OCI-M1 (cell line): ENCODE measurements at regions not wholly inside any gene's neighbourhood (a gene's known extent, or its start where the extent isn't known, plus 50 kb on each side); places are given as distances from the start of the nearest gene placed in this dataset.

ENCODE experiments used
- DNase-seq: peaks from one replicate; lab custom pipeline; 2025; lab: John Stamatoyannopoulos, UW

GRCh38 chr20:20824924-20825584 lies 112.6 kb upstream of the RALGAPA2 start:
- DNase-seq = peak; percentile 69

- DNase-seq = no peak
These were observed 111.0 kb upstream of the RALGAPA2 start for GRCh38 chr20:20823476-20823881.

- DNase-seq = no peak
These were observed 109.2 kb upstream of the RALGAPA2 start for GRCh38 chr20:20821484-20822260.

- peak; percentile 12 for DNase-seq
These were observed 108.5 kb upstream of the RALGAPA2 start for GRCh38 chr20:20820785-20821483.

GRCh38 chr20:20820104-20820503 lies 107.7 kb upstream of the RALGAPA2 start:
- peak; percentile 11 for DNase-seq

- no peak for DNase-seq
These were observed 104.7 kb upstream of the RALGAPA2 start for GRCh38 chr20:20816969-20817755.

GRCh38 chr20:20815711-20816455 lies 103.4 kb upstream of the RALGAPA2 start:
- no peak for DNase-seq

- DNase-seq = peak; percentile 5
These were observed 102.2 kb upstream of the RALGAPA2 start for GRCh38 chr20:20814685-20815084.

- no peak for DNase-seq
These were observed 99.7 kb upstream of the RALGAPA2 start for GRCh38 chr20:20812136-20812535.

GRCh38 chr20:20808016-20808415 lies 95.6 kb upstream of the RALGAPA2 start:
- DNase-seq = peak; percentile 47

- no peak for DNase-seq
These were observed 94.0 kb upstream of the RALGAPA2 start for GRCh38 chr20:20806121-20807095.

GRCh38 chr20:20803011-20803410 lies 90.6 kb upstream of the RALGAPA2 start:
- DNase-seq = no peak

- DNase-seq = no peak
These were observed 89.9 kb upstream of the RALGAPA2 start for GRCh38 chr20:20802328-20802727.

GRCh38 chr20:20799716-20800312 lies 87.4 kb upstream of the RALGAPA2 start:
- no peak for DNase-seq

- no peak for DNase-seq
These were observed 85.3 kb upstream of the RALGAPA2 start for GRCh38 chr20:20797521-20798310.

- DNase-seq = no peak
These were observed 84.5 kb upstream of the RALGAPA2 start for GRCh38 chr20:20796766-20797440.

GRCh38 chr20:20795721-20796120 lies 83.3 kb upstream of the RALGAPA2 start:
- no peak for DNase-seq

GRCh38 chr20:20795119-20795518 lies 82.7 kb upstream of the RALGAPA2 start:
- no peak for DNase-seq
